ENCODE measurements at regions not wholly inside any gene's neighbourhood (a gene's known extent, or its start where the extent isn't known, plus 50 kb on each side); places are given as distances from the start of the nearest gene placed in this dataset.
A peak's percentile ranks its signal among the peaks of the same experiment; 100 is the strongest.

GRCh38 chr7:67855322-67855721, 858.7 kb downstream of the TYW1 start:
- DNase-seq (ENCODE audit: low read depth in 2 of 2) = no peak
- no peaks in the 10 kb centered on the region for H4K20me1 ChIP-seq (ENCODE audit: control insufficient read depth, extremely low read depth, insufficient read depth, low read length)
- H3K27me3 ChIP-seq (ENCODE audit: control insufficient read depth, insufficient read depth, low read length) = no peaks in the 10 kb centered on the region
- no peaks in the 10 kb centered on the region for H3K4me1 ChIP-seq (ENCODE audit: control insufficient read depth, extremely low read depth, insufficient read depth, low read length)
- no peak overlapping the region for H3K4me2 ChIP-seq (ENCODE audit: extremely low read depth, insufficient read depth, low read length)
- no peak overlapping the region for H3K4me3 ChIP-seq (replicated peaks in 1 of 4; ENCODE audit: control extremely low read depth in 1 of 4, insufficient read depth in 1 of 4, low read depth in 3 of 4, low read length in 4 of 4)
- H3K9me3 ChIP-seq (ENCODE audit: control insufficient read depth, insufficient read depth, low read depth, low read length) = no peaks in the 10 kb centered on the region
- no peaks in the 10 kb centered on the region for H3K36me3 ChIP-seq (ENCODE audit: control insufficient read depth, insufficient read depth, low read length)
- H3K79me2 ChIP-seq (ENCODE audit: control insufficient read depth, insufficient read depth, low read length) = no peaks in the 10 kb centered on the region
- TF ChIP-seq EZH2 (IDR thresholded peaks at IDR 0.05; ENCODE audit: low read length, missing control alignments) = no peak
- no peak for TF ChIP-seq CTCF (conservative IDR thresholded peaks at IDR 0.05 in 1 of 2, IDR thresholded peaks at IDR 0.05 in 1 of 2; ENCODE audit: low read depth in 1 of 2, low read length in 2 of 2)
- no peak overlapping the region for H2AFZ ChIP-seq (ENCODE audit: low read length)
- H3K27ac ChIP-seq (ENCODE audit: insufficient read depth, low read length) = no peak overlapping the region
- no peak overlapping the region for H3K9ac ChIP-seq (ENCODE audit: insufficient read depth, low read length)

- H3K27ac ChIP-seq (ENCODE audit: insufficient read depth, low read length) = no peak overlapping the region
- DNase-seq (ENCODE audit: low read depth in 2 of 2) = no peak
- no peaks in the 10 kb centered on the region for H3K4me1 ChIP-seq (ENCODE audit: control insufficient read depth, extremely low read depth, insufficient read depth, low read length)
- H3K9me3 ChIP-seq (ENCODE audit: control insufficient read depth, insufficient read depth, low read depth, low read length) = no peaks in the 10 kb centered on the region
- H3K79me2 ChIP-seq (ENCODE audit: control insufficient read depth, insufficient read depth, low read length) = no peaks in the 10 kb centered on the region
- no peaks in the 10 kb centered on the region for H3K36me3 ChIP-seq (ENCODE audit: control insufficient read depth, insufficient read depth, low read length)
- H3K4me3 ChIP-seq (replicated peaks in 1 of 4; ENCODE audit: control extremely low read depth in 1 of 4, insufficient read depth in 1 of 4, low read depth in 3 of 4, low read length in 4 of 4) = no peak overlapping the region
- no peaks in the 10 kb centered on the region for H4K20me1 ChIP-seq (ENCODE audit: control insufficient read depth, extremely low read depth, insufficient read depth, low read length)
- H3K4me2 ChIP-seq (ENCODE audit: extremely low read depth, insufficient read depth, low read length) = no peak overlapping the region
- no peak overlapping the region for H3K9ac ChIP-seq (ENCODE audit: insufficient read depth, low read length)
- TF ChIP-seq CTCF (conservative IDR thresholded peaks at IDR 0.05 in 1 of 2, IDR thresholded peaks at IDR 0.05 in 1 of 2; ENCODE audit: low read depth in 1 of 2, low read length in 2 of 2) = no peak
- no peak for TF ChIP-seq EZH2 (IDR thresholded peaks at IDR 0.05; ENCODE audit: low read length, missing control alignments)
- no peaks in the 10 kb centered on the region for H3K27me3 ChIP-seq (ENCODE audit: control insufficient read depth, insufficient read depth, low read length)
- H2AFZ ChIP-seq (ENCODE audit: low read length) = no peak overlapping the region
Observed at GRCh38 chr7:67856046-67856445, 859.4 kb downstream of the TYW1 start.

GRCh38 chr7:67857698-67858097, 861.1 kb downstream of the TYW1 start:
- TF ChIP-seq CTCF (conservative IDR thresholded peaks at IDR 0.05 in 1 of 2, IDR thresholded peaks at IDR 0.05 in 1 of 2; ENCODE audit: low read depth in 1 of 2, low read length in 2 of 2) = no peak
- no peak for TF ChIP-seq EZH2 (IDR thresholded peaks at IDR 0.05; ENCODE audit: low read length, missing control alignments)

More at GRCh38 chr7:67857698-67858097, 861.1 kb downstream of the TYW1 start:
- peak in 1 of 2 donors; percentile 9 for DNase-seq (ENCODE audit: low read depth in 2 of 2)
- Histone ChIP-seq H3K4me2 (ENCODE audit: extremely low read depth, insufficient read depth, low read length) (no peak overlapping the region), H3K9ac (ENCODE audit: insufficient read depth, low read length) (no peak overlapping the region), H3K36me3 (ENCODE audit: control insufficient read depth, insufficient read depth, low read length) (no peaks in the 10 kb centered on the region), H3K27me3 (ENCODE audit: control insufficient read depth, insufficient read depth, low read length) (no peaks in the 10 kb centered on the region), H4K20me1 (ENCODE audit: control insufficient read depth, extremely low read depth, insufficient read depth, low read length) (no peaks in the 10 kb centered on the region), H3K4me1 (ENCODE audit: control insufficient read depth, extremely low read depth, insufficient read depth, low read length) (no peaks in the 10 kb centered on the region), H3K79me2 (ENCODE audit: control insufficient read depth, insufficient read depth, low read length) (no peaks in the 10 kb centered on the region), H3K9me3 (ENCODE audit: control insufficient read depth, insufficient read depth, low read depth, low read length) (no peaks in the 10 kb centered on the region), H3K4me3 (replicated peaks in 1 of 4; ENCODE audit: control extremely low read depth in 1 of 4, insufficient read depth in 1 of 4, low read depth in 3 of 4, low read length in 4 of 4) (no peak overlapping the region), H3K27ac (ENCODE audit: insufficient read depth, low read length) (no peak overlapping the region), H2AFZ (ENCODE audit: low read length) (no peak overlapping the region)

Measured in fibroblast of lung (primary cell).